ENCODE measurements at regions not wholly inside any gene's neighbourhood (a gene's known extent, or its start where the extent isn't known, plus 50 kb on each side); places are given as distances from the start of the nearest gene placed in this dataset.

DNA sequence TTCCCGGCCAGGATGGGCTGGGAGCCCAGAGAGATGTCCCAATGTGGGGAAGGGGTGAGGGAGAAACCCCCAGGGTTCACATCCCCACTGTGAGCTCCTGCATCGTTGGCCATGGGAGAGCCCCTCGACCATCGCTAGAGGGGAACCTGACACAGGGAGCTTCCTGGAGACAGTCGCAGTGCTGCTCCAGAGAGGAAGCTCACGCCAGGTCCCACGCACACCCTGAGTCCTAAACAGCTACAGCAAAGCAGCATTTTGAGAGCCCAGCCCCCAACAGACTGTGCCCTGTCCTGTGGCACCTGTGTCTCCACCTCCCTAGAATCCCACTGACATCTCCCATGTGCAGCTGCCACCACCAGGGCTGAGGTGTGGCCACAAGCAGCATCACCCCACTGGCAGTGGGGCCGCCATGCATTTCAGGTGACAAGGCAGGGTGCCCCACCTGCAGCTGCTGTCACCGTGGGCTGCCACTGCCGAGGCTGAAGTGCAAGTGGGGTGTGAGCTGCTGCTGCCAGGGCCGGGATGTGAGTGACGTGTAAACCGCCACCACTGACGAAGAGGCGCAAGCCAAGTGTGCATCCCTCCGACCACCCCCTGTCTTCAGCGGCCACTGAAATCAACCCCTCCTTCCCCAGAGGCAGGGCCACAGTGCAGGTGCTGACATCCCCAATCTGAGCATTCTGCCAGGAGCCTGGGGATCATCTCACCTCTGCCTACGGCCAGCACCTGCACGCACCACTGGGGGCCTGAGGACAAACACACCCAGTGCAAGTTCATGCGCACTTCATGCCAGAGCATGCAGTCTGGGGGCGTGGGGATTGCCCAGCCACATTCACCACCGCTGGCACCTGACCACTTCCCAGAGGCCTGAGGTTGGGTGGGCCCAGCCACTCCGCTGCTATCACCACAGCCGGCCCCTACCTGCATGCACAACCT lies 467.7 kb upstream of the SALL3 start:
- no peak for ATAC-seq (ENCODE audit: low read depth in 2 of 2)
- no peaks in the 10 kb centered on the region for H3K4me1 Mint-ChIP-seq
- Histone ChIP-seq H3K27ac (ENCODE audit: insufficient read depth, low read length, poor library complexity, severe bottlenecking) (no peak overlapping the region), H3K4me3 (ENCODE audit: low read depth, low read length) (no peak overlapping the region), H3K4me1 (ENCODE audit: control insufficient read depth, insufficient read depth, low read length, poor library complexity, severe bottlenecking) (no peaks in the 10 kb centered on the region), H3K36me3 (ENCODE audit: control insufficient read depth, insufficient read depth, low read length) (no peaks in the 10 kb centered on the region), H3K27me3 (ENCODE audit: control insufficient read depth, insufficient read depth, low read length) (no peaks in the 10 kb centered on the region), H3K9me3 (ENCODE audit: control insufficient read depth in 2 of 2, low read length in 2 of 2) (no peaks in the 10 kb centered on the region)
- H3K36me3 Mint-ChIP-seq = no peaks in the 10 kb centered on the region
- peaks cover 0 to 10% (median 2%) of the 10 kb centered on the region in 7 donors for H3K9me3 Mint-ChIP-seq
- no peak overlapping the region for H3K27ac Mint-ChIP-seq
- no peak overlapping the region for H3K4me3 Mint-ChIP-seq
- DNase-seq = no peak
- no peaks in the 10 kb centered on the region for H3K27me3 Mint-ChIP-seq

DNA sequence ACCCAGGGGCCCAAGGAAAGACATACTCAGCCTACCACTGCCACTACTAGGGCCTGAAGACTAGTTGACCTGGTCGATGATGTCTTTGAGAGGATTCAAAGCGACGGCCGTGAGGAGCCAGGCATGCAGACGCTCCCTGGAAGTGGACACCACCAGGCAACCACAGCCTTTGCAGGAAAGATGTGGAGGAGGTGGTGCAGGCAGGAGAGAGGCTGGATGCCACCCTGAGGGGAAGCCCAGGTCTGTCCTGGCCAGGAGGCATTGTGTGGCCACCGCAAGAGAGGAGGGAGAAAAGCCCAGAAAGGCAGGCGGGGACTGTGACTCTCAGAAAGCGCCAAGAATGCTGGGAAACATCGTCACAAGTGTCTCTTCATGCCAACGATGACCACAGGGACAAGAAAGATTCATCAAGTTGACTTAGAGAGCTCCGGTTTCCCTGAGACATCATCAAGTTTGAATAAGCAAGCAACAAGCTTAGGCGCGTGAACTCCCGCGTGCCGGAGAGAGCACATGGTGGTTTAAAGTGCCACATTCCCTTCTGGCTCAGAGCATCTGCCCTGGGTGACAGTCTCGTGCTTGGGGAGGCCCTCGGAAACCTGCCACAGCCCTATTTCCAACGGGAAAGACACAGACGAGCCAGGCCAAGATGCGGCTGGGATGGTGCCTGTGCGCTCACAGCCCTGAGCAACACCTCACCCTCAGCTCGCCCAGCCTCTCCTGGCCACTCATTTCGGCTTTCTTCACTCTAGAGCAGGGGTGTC lies 464.5 kb upstream of the SALL3 start:
- no peak overlapping the region for H3K27ac Mint-ChIP-seq
- Histone ChIP-seq H3K27me3 (ENCODE audit: control insufficient read depth, insufficient read depth, low read length) (no peaks in the 10 kb centered on the region), H3K27ac (ENCODE audit: insufficient read depth, low read length, poor library complexity, severe bottlenecking) (no peak overlapping the region), H3K4me1 (ENCODE audit: control insufficient read depth, insufficient read depth, low read length, poor library complexity, severe bottlenecking) (no peaks in the 10 kb centered on the region), H3K36me3 (ENCODE audit: control insufficient read depth, insufficient read depth, low read length) (no peaks in the 10 kb centered on the region), H3K4me3 (ENCODE audit: low read depth, low read length) (no peak overlapping the region), H3K9me3 (ENCODE audit: control insufficient read depth in 2 of 2, low read length in 2 of 2) (peaks cover 0 to 2% of the 10 kb centered on the region in 2 experiments)
- peaks cover 0 to 10% (median 0%) of the 10 kb centered on the region in 7 donors for H3K9me3 Mint-ChIP-seq
- DNase-seq = no peak
- H3K27me3 Mint-ChIP-seq = no peaks in the 10 kb centered on the region
- H3K36me3 Mint-ChIP-seq = no peaks in the 10 kb centered on the region
- H3K4me3 Mint-ChIP-seq = no peak overlapping the region
- no peak for ATAC-seq (ENCODE audit: low read depth in 2 of 2)
- no peaks in the 10 kb centered on the region for H3K4me1 Mint-ChIP-seq

DNA sequence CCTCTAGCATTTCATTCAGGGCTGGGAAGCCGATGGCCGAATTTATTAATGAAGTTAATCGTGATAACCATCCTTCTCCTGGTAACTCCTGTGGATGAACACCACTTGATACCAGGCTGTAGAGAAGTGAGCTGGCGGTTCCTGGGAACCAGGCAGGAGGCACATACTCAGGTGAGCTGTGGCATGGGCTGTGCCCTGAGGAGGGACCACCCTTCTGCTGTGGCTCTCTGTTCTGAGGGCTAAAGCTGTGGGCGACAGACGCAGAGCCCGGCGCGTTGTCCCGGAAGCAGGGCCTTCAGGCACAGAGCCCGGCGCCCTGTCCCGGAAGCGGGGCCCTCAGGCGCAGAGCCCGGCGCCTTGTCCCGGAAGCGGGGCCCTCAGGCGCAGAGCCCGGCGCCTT lies 462.3 kb upstream of the SALL3 start:
- peaks cover 0 to 2% of the 10 kb centered on the region in 2 experiments for H3K9me3 ChIP-seq (ENCODE audit: control insufficient read depth in 2 of 2, low read length in 2 of 2)
- H3K36me3 Mint-ChIP-seq = no peaks in the 10 kb centered on the region

DNA sequence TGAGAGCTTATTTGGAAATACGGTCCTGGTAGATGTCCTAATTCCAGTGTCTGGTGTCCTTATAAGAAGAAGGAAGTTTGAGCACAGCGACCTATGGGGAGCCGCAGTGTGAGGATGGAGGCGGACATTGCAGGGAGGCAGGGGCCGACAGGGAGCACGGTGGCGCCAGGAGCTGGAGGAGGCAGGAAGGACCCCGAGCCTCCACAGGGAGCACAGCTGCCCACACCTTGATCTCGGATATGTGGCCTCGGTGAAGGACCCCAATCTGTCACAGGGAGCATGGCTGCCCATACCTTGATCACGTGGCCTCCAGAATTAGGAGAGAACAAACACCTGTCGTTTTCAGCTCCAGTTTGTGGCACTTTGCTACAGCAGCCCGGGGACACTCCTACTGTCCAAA lies 461.6 kb upstream of the SALL3 start:
- Histone ChIP-seq H3K27me3 (ENCODE audit: control insufficient read depth, insufficient read depth, low read length) (no peaks in the 10 kb centered on the region), H3K4me1 (ENCODE audit: control insufficient read depth, insufficient read depth, low read length, poor library complexity, severe bottlenecking) (no peaks in the 10 kb centered on the region), H3K36me3 (ENCODE audit: control insufficient read depth, insufficient read depth, low read length) (no peaks in the 10 kb centered on the region), H3K9me3 (ENCODE audit: control insufficient read depth in 2 of 2, low read length in 2 of 2) (peaks cover 0 to 2% of the 10 kb centered on the region in 2 experiments), H3K27ac (ENCODE audit: insufficient read depth, low read length, poor library complexity, severe bottlenecking) (no peak overlapping the region), H3K4me3 (ENCODE audit: low read depth, low read length) (no peak overlapping the region)
- ATAC-seq (ENCODE audit: low read depth in 2 of 2) (no peak), DNase-seq (no peak)
- Mint-ChIP-seq H3K4me1 (no peaks in the 10 kb centered on the region), H3K27ac (no peak overlapping the region), H3K27me3 (no peaks in the 10 kb centered on the region), H3K36me3 (no peaks in the 10 kb centered on the region), H3K4me3 (no peak overlapping the region), H3K9me3 (peaks cover 0 to 5% (median 0%) of the 10 kb centered on the region in 7 donors)

More for the DNA sequence above, 462.3 kb upstream of the SALL3 start:
- H3K27ac Mint-ChIP-seq = no peak overlapping the region
- no peaks in the 10 kb centered on the region for H3K36me3 ChIP-seq (ENCODE audit: control insufficient read depth, insufficient read depth, low read length)
- H3K4me3 Mint-ChIP-seq = no peak overlapping the region
- H3K27me3 ChIP-seq (ENCODE audit: control insufficient read depth, insufficient read depth, low read length) = no peaks in the 10 kb centered on the region
- no peaks in the 10 kb centered on the region for H3K27me3 Mint-ChIP-seq
- no peaks in the 10 kb centered on the region for H3K4me1 ChIP-seq (ENCODE audit: control insufficient read depth, insufficient read depth, low read length, poor library complexity, severe bottlenecking)
- no peak overlapping the region for H3K27ac ChIP-seq (ENCODE audit: insufficient read depth, low read length, poor library complexity, severe bottlenecking)
- H3K4me1 Mint-ChIP-seq = no peaks in the 10 kb centered on the region
- ATAC-seq (ENCODE audit: low read depth in 2 of 2) = no peak
- DNase-seq = no peak
- H3K9me3 Mint-ChIP-seq = peaks cover 0 to 8% (median 0%) of the 10 kb centered on the region in 7 donors
- H3K4me3 ChIP-seq (ENCODE audit: low read depth, low read length) = no peak overlapping the region

DNA sequence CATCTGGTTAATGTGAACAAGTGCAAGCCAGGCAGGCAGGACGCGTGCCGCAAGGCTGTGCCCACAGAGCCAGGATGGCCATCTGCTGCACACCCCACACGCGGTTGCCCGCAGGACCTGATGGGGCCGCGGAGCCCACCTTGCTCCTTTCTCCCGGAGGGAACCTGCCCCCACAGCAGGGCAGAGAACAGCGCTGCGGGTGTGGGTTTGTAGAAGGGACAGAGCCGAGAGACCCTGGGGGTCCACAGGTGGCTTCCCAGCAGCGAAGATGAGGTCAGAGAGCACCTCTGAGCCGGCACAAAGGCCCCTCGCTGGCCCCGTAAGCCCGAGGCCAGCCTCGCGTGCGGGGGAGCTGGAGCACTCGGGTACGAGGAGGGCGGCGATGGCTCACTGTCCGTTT lies 460.8 kb upstream of the SALL3 start:
- H3K4me1 ChIP-seq (ENCODE audit: control insufficient read depth, insufficient read depth, low read length, poor library complexity, severe bottlenecking) = no peaks in the 10 kb centered on the region
- H3K27ac Mint-ChIP-seq = no peak overlapping the region
- no peaks in the 10 kb centered on the region for H3K27me3 Mint-ChIP-seq
- no peak for ATAC-seq (ENCODE audit: low read depth in 2 of 2)
- no peak overlapping the region for H3K27ac ChIP-seq (ENCODE audit: insufficient read depth, low read length, poor library complexity, severe bottlenecking)
- no peak overlapping the region for H3K4me3 ChIP-seq (ENCODE audit: low read depth, low read length)
- no peaks in the 10 kb centered on the region for H3K4me1 Mint-ChIP-seq
- peaks cover 0 to 8% (median 0%) of the 10 kb centered on the region in 7 donors for H3K9me3 Mint-ChIP-seq
- DNase-seq = no peak
- H3K36me3 Mint-ChIP-seq = no peaks in the 10 kb centered on the region
- H3K9me3 ChIP-seq (ENCODE audit: control insufficient read depth in 2 of 2, low read length in 2 of 2) = peaks cover 0 to 2% of the 10 kb centered on the region in 2 experiments
- no peaks in the 10 kb centered on the region for H3K36me3 ChIP-seq (ENCODE audit: control insufficient read depth, insufficient read depth, low read length)
- no peaks in the 10 kb centered on the region for H3K27me3 ChIP-seq (ENCODE audit: control insufficient read depth, insufficient read depth, low read length)
- no peak overlapping the region for H3K4me3 Mint-ChIP-seq

DNA sequence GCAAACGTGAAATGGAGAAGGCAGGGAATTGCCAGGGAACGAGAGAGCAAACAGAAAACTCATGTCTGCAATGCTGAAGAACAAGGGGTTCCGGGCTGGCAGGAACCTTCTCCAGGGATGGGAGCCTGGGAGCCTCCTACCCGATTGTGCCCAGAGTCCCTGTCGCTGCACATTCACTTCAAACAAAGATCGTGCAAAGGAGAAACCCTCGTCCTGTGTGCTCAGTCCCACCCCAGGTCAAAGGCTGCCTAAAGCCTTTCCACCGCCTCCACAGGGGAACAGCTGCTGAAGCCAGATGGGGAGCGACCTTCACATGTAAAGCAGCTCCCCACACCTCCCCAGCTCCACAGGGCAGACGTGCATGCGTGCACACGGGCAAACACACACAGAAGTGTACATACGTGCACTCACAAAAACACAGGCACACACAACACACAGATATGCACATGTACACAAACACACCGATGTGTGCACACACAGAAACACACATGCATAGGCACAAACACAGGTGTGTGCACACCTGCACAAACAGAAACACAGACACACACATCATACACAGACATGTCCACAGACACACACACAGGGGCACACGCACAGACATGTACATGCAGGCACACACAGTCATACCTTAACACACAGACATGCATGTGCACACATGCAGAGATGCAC lies 460.1 kb upstream of the SALL3 start:
- Histone ChIP-seq H3K36me3 (ENCODE audit: control insufficient read depth, insufficient read depth, low read length) (no peaks in the 10 kb centered on the region), H3K27ac (ENCODE audit: insufficient read depth, low read length, poor library complexity, severe bottlenecking) (no peak overlapping the region), H3K27me3 (ENCODE audit: control insufficient read depth, insufficient read depth, low read length) (no peaks in the 10 kb centered on the region), H3K9me3 (ENCODE audit: control insufficient read depth in 2 of 2, low read length in 2 of 2) (peaks cover 0 to 2% of the 10 kb centered on the region in 2 experiments), H3K4me3 (ENCODE audit: low read depth, low read length) (no peak overlapping the region), H3K4me1 (ENCODE audit: control insufficient read depth, insufficient read depth, low read length, poor library complexity, severe bottlenecking) (no peaks in the 10 kb centered on the region)
- no peak for ATAC-seq (ENCODE audit: low read depth in 2 of 2)
- no peak overlapping the region for H3K4me3 Mint-ChIP-seq
- H3K36me3 Mint-ChIP-seq = no peaks in the 10 kb centered on the region
- peaks cover 0 to 8% (median 3%) of the 10 kb centered on the region in 7 donors for H3K9me3 Mint-ChIP-seq
- DNase-seq = no peak
- H3K27me3 Mint-ChIP-seq = no peaks in the 10 kb centered on the region
- no peak overlapping the region for H3K27ac Mint-ChIP-seq
- no peaks in the 10 kb centered on the region for H3K4me1 Mint-ChIP-seq

DNA sequence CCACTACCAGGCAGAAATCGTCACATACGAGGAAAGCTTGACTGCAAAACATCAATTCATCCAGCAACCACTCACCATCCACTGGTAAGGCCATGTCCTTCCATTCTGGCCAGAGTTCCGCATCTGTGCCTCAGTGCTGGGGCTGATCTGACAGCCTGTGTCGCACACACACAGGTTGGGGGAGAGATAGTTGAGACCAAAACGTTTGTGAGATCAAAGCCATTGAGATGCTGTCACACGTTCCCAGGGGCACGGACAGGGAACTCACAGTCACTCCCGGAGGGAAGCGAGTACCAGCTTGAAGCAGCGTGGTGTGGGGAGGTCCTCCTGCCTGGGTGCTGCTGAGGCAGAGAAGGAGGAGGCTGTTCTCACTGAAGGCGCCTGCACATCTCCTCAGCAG lies 458.5 kb upstream of the SALL3 start:
- H3K4me1 ChIP-seq (ENCODE audit: control insufficient read depth, insufficient read depth, low read length, poor library complexity, severe bottlenecking) = no peaks in the 10 kb centered on the region
- DNase-seq (no peak), ATAC-seq (ENCODE audit: low read depth in 2 of 2) (no peak)
- H3K27ac ChIP-seq (ENCODE audit: insufficient read depth, low read length, poor library complexity, severe bottlenecking) = no peak overlapping the region
- Mint-ChIP-seq H3K27ac (no peak overlapping the region), H3K4me3 (no peak overlapping the region), H3K9me3 (peaks cover 0 to 8% (median 3%) of the 10 kb centered on the region in 7 donors), H3K4me1 (no peaks in the 10 kb centered on the region), H3K36me3 (no peaks in the 10 kb centered on the region), H3K27me3 (no peaks in the 10 kb centered on the region)
- H3K27me3 ChIP-seq (ENCODE audit: control insufficient read depth, insufficient read depth, low read length) = no peaks in the 10 kb centered on the region
- H3K4me3 ChIP-seq (ENCODE audit: low read depth, low read length) = no peak overlapping the region
- H3K36me3 ChIP-seq (ENCODE audit: control insufficient read depth, insufficient read depth, low read length) = no peaks in the 10 kb centered on the region
- H3K9me3 ChIP-seq (ENCODE audit: control insufficient read depth in 2 of 2, low read length in 2 of 2) = peaks cover 0 to 2% of the 10 kb centered on the region in 2 experiments
